OCI-M1 (cell line): ENCODE measurements at regions not wholly inside any gene's neighbourhood (a gene's known extent, or its start where the extent isn't known, plus 50 kb on each side); places are given as distances from the start of the nearest gene placed in this dataset.

Experiments used
- DNase-seq: peaks from one replicate; lab custom pipeline; 2025; lab: John Stamatoyannopoulos, UW

DNA sequence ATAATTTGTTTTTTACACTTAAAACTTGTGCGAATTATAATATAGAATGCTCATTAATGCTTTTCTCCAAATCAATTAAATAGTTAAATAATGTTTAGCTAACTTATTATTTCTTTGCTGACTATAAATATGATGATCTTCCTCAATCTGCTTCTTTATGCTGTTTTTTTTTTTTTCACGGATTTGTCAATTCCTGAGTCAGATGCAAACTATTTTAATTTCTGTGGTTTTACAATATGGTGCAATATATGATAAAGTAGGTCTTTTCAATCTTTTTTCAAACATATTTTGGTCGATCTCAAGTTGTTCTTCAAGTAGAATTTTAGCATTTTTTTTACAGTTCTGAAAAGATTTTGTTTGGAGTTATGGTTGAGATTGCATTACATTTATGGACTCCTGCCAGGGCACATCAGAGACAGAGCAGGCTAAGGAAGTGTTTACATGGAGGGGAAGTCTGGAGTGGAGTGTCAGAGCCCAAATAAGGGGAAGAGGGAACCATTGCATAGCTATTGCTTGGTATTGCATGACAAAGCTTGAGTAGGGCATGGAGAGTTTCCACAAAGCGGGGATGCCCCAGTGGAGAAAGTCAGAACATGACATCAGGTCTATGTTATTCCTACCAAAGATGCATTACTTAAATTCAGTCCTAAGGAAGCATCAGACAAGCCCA is 204.4 kb downstream of the OTUD1 start:
- DNase-seq = peak; percentile 23

DNA sequence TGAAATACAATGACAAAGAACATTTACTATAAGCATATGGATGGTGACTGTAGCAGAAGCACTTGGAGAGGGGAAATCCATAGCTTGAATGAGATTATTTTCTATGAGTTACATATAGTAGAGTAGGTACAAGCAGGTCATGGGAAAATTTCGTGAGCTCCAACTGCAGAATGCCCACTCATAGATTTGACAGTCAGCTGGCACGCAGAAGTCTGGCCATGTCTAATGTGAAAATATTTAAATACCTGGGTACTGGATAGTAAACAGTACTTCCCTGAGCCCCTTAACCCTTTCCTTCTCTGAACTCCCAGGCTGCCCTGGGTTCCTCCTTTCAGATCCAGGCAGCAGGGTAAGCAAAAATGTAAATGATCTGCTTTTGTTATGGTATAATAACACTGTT is 209.7 kb downstream of the OTUD1 start:
- no peak for DNase-seq

DNA sequence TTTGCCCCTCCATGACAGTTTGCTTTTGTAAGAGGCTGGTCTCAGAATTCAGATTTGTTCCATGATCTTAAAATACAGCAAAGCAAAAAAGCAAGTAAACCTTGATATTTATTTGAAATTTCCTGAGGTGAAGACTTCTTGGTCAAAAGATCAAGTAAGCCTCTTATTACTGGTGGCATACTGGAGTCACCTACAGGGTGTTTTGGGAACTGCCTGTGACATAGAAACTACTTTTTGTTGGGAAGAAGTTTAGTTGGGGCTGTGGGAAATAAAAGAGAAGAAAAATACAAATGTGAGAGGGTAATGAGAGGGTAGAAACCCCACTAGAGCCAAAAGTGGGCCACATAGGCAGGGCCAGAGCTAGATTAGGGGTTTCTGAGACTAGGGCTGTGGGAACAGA is 217.9 kb downstream of the OTUD1 start:
- DNase-seq = peak; percentile 10

DNA sequence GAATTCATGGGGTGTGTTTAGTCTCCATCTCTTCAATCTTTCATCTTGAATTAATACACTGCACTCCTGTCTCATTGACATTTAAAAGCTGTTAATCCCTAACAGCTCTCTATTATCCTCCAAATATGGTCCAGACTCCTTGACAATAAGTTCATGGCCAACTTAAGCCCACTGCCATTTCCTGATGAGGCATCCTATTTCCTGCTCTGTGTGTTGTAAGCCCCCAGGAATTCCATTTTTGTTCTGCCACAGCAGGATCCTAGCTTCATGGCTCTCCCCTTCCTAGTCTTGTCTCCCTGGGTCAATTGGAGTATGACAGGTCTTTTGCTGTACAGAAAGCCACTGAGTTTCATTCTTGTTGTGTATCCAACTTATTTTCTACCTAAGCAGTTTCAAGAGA is 218.8 kb downstream of the OTUD1 start:
- DNase-seq = no peak

DNA sequence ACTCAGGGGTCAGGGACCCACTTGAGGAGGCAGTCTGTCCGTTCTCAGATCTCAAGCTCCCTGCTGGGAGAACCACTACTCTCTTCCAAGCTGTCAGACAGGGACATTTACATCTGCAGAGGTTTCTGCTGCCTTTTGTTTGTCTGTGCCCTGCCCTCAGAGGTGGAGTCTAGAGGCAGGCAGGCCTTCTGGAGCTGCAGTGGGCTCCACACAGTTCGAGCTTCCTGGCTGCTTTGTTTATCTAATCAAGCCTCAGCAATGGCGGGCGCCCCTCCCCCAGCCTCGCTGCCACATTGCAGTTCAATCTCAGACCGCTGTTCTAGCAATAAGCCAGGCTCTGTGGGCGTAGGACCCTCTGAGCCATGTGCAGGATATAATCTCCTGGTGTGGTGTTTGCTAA is 233.0 kb downstream of the OTUD1 start:
- peak; percentile 9 for DNase-seq

DNA sequence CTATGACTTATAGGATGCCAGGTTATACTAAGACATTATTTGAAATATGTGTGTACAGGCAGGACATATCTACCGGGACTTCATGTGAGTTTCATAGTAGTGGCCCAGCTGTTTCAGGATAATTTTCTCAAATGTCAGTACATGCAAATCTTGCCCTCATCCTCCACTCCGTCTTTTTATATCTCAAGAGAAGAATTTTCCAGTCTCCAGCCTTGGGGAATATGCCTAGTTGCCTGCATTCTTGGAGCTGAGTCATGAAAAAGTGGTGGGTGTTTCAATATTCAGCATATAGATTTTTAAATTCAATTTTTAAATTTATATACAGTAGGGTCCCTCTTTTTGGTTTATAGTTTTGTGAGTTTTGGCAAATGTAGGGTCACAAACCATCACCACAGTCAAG is 236.7 kb downstream of the OTUD1 start:
- DNase-seq = no peak

DNA sequence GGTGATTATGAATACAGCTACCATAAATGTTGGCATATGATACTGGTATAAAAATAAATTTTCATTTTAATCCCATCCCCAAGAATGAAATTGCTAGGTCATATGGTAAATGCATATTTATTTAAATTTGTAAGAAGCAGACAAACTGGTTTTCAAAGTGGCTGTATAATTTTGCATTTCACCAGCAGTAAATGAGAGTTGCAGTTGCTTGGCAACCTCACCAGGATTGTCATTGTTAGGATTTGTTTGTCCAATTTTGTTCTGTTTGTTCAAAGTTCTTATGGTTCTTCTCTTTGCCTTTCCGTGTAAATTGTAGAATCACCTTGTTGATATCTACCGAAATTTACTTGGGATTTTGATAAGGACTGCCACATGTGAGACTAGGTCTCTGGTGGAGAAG is 237.4 kb downstream of the OTUD1 start:
- DNase-seq = no peak

DNA sequence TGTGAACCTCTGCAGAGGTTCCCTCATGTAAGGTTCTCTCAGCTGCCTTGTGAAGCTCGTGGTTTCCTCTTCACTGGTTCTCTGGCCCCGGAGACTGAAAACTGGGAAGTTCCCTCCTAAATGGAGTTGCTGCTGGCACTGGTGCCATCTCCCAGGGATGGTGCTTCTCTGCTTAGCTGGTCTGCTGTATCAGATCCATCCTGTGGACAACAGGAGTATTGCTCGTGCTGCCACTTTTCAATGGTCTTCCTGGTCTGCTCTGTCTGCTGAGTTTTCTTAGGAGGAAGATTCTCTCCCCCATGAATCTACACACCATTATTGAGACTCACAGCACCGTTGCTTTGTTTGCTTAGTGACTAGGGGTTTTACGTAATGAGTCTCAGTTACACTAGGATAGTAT is 247.8 kb downstream of the OTUD1 start:
- no peak for DNase-seq

DNA sequence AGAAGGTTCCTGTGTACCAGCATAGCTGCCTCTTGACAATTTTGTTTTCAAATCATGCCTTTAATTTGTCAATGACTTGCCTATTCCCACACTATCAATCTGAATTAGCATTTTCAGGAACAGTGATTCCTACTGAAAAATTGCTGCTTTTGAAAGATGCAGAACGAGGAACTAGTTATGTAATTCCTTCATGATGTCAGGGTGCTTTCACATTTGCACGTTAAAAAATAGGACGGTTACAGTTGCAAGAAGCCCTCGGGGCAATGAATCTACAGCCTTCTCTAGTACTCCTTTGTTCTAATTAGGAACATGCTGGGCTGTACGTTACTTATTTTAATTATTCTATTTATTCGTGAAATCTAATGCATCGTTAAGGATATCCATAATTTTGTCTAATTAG is 253.9 kb downstream of the OTUD1 start:
- no peak for DNase-seq

DNA sequence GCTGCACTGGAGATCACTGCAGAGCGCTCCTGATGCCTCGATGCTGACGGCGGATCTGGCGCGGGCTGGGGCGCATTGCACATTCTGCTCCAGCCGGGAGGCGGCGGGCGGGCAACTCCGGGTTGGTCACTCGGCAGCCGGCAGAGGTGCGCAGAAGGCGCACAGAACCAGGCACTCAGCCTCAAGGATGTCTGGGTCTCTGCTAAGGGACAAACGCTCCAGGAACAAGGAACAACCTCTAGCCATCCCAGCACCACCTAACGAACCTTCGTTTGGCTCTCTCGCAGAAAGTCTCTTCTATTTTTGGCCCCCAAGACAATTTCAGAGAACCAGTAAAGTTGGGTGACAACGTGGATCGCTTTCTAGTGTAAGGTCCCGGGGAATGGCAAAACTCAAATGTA is 254.6 kb downstream of the OTUD1 start:
- no peak for DNase-seq

DNA sequence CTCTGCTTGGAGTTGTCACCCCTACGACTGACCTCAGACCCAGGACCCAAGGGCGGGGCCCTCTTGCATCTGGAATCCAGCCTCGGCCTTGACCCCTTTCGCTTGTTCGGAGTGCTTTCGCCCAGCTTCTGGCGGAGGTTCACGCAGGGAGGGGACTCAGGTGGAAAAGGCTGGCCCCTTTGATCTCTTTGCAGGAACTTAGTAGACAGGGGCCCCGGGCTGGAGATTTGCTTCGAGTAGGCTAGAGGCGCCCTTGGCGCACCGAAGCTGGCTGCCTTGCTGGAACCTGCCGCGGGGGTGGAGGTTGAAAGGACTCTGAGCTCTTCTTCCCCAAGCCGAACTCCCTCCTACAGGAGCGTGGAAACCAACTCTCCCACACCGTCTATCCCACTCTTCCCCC is 255.1 kb downstream of the OTUD1 start:
- no peak for DNase-seq

DNA sequence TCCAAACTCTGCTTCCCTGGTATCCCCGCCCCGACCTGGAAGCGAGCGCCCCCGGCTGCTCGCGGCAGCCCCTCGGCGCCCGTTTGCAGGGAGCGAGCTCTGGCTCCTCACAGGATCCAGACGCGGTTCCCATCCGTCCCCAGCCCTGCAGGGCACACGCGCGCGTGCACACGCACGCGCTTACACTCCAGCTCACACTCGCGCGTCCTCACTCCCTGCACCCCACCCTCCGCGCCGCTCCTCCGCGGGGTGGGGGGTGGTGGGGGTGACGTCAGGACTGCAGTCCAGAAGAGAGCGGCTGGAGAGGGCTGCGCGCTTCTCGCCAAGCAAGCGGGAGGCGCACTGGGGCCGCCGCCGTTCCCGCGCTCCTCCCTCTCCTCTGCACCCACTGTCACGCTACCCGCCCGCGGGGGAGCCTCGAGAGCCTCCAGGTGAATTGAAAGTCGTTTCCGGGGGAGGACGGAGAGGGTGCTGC is 255.6 kb downstream of the OTUD1 start:
- no peak for DNase-seq

DNA sequence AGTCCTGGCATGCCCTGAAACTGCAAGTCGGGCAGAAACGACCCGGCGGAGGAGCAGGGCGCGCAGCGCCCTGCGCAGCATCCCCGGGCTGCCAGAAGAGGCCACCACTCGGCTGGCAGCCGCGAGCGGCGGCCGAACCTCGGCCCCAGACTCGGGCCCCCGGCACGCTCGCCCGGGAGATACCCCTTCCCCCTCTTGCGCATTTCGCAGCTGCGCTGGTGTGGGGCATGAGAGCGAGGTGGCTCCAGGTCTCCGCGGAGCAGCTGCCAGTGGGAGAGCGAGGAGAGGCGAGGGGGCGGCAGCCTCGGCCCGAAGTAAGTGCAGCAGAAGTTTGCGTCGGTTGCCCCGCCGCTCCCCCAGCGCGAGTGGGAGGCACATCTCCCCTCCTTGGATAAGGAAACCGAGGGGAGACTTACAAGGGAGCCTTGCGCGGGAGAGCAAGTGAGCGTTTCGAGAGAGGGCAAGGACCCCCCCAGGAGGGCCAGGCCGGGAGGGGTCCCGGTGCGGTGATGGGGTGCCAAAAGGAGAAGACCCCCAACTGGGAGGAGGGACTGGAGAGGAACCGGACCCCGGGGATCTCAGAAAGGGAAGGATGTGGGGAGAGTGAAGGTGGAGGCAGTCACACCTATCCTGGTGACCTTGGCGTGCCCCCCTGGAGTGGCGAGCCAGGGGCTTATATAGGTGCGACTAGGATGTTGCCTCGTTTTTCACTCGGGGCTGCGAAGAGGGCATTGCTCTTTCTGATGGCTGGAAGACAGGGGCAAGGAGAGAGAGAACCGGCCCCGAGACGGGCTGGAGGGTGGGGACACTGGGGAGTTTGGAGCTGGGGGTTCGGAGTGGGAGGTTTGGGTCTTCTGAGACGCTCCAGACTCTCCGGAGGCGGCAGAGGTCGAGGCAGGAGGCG is 256.3 kb downstream of the OTUD1 start:
- no peak for DNase-seq

DNA sequence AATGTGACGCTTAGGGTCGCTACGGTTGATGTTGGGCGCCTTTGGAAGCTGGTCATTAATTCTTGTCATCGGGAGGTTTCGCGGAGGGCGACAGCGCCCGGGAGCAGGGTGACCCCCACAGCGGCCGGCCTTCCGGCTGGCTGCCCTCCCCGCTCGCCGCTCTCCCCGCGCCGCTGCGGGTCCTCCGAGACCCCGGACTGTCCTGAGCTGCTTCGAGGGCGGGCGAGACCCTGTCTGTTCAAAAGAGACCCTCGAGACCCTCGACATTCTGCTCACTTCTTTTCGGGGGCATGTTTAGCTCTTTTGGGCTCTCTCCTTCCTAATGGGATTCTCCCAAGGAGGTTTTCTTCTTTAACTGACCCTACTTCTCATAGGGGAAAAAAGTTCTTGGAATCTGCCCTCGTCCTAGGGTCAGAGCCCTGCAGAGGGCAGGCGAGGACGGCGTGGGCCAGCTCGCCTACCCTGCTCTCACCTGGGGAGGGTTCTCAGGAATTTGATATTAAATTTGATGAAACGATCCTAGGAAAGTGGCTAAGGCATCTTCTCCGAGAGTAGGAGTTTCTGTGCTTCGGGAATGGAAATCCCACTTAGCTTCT is 257.0 kb downstream of the OTUD1 start:
- no peak for DNase-seq

DNA sequence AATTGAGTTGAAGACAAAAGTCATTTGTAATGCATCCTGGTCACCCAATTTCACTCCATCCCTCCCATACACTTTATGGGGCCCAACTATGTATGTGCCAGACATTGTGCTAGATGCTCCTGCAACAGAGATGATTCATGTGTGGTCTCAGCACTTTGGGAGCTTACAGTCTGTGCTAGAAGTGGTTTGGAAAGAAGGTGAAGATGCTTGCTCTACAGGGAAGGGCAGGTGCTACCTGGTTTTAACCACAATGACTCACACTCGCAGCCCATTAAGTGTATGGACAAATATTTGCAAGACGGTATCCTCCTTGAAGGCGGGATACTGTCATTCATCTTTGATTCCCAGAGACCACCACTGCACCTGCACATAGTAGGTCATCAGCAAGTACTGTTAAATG is 257.6 kb downstream of the OTUD1 start:
- DNase-seq = no peak

DNA sequence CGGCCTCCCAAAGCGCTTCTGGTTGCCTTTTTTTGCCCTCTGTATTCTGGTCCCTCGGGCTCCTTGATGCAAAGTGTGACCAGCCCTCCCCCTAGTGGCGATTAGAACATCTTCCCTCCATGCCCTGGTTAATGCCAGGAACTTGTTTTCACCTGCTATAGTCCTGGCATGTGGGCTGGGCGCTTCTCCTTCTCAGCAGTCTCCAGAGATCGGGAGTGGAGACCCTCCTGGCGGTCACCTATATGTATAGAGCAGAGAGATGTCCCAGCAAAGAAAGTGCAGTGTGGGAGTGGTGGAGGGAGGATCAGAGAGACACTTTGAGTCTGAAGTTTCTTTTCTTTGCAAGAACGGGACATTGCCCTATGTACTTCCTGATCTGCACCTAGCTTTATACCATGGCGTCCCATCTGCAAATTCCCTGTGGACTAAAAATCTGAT is 264.1 kb downstream of the OTUD1 start:
- DNase-seq = peak; percentile 61

DNA sequence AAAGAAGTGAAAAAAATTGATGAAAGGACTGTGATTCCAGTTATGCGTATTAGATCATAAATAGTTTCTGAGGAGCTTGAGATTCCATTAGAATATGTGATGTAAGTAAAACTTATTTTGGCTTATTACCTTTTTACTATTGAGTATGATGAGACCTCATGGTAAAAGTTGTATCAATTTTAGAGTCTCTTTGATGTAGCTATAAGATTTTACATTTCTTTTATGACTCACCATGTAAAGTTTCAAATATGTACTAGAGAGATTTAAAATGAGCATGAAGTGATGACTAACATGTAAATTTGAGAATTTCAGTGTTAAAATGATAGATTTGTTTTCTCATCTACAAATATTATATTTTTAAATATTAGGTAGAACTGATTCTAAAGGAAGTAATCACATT is 276.5 kb downstream of the OTUD1 start:
- DNase-seq = no peak

DNA sequence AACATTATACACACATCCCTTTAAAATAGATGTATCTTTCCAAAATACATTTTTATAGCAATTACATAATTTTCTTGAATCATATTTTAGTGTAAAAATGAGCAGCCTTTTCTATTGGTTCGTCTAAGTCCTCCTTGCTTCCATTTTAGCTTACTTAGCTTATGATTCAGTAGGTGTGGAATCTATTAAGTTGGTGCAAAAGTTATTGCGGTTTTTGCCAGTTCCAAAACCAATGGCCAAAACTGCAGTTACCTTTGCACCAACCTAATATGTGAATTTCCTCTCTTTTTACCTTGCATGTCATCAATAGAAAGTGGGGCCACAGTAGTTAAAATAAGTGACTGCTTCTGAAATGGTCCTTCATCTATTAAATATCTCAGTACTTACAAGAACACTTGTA is 279.0 kb downstream of the OTUD1 start:
- no peak for DNase-seq

DNA sequence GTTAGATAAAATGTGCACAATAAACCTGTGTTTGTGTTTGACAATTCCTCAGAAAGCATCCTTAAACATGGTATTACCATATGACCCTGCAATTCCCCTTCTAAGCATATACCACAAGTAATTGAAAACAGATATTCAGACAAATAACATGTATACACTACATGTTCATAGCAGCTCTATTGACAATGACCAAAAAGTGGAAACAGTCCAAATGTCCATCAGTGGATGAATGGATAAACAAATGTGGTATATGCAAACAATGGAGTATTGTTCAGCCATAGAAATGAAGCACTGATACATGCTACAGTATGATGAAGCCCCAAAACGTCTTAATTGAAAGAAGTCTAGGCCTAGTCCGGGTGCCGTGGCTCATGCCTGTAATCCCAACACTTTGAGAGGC is 280.1 kb downstream of the OTUD1 start:
- no peak for DNase-seq

DNA sequence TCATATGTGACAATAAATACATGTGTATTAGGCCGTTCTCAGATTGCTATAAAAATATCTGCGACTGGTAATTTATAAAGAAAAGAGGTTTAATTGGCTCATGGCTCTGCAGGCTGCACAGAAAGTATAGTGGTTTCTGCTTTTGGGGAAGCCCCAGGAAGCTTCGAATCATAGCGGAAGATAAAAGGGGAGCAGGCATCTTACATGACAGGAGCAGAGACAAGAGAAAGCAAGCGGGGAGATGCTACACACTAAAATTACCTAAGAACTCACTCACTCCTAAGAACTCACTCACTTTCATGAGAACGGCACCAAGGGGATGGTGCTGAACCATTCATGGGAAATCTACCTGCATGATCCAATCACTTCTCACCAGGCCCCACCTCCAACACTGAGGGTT is 284.9 kb downstream of the OTUD1 start:
- DNase-seq = no peak

DNA sequence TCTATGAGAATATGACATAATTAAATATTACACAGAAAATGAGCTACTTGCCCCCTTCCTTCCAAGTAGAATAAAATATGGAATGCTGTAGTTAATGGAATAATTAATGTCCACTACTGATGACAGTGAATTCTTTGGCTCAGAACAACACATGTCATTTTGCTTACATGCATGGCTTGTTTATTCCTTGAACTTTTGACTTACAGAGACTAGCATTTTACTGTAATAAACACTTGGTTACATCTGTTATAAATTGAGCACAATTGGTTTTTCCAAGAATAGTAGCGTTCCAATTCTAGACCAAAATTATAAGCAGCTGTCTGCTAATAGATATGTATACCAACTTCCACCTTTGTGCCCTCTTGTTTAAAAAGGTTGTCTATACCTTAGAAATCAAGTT is 286.7 kb downstream of the OTUD1 start:
- DNase-seq = no peak

DNA sequence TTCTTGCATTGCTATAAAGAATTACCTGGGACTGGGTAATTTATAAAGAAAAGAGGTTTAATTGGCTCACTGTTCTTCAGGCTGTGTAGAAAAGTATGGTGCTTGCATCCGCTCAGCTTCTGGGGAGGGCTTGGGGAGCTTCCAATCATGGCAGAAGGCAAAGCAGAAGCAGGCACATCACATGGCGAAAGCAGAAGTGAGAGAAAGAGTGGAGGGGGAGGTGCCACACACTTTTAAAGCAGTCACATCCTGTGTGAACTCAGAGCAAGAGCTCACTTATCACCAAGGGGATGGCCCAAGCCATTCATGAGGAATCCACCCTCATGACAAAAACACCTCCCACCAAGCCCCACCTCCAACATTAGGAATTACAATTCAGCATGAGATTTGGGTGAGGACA is 303.5 kb downstream of the OTUD1 start:
- DNase-seq = peak; percentile 20

DNA sequence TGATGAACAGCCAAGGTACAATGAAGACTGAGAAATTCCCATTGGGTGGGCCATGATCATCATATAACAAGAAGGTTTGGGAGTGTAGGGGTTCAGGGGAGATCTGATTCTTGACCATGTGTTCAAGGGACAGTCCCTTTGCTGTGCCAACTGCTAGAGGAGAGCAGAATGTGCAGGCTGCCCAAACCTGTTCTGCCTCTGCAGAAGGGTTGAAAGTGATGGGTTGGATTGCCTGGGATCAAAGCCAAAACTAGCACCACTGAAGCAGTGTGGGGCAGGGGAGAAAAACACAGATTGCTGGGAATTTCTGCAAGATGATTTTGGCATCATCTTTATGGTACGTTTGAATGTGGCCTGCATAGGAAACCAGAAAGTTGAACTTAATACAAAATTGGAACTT is 303.9 kb downstream of the OTUD1 start:
- no peak for DNase-seq
